ENCODE measurements at regions not wholly inside any gene's neighbourhood (a gene's known extent, or its start where the extent isn't known, plus 50 kb on each side); places are given as distances from the start of the nearest gene placed in this dataset.

GRCh38 chr2:8424997-8425900 is 256.6 kb upstream of the ID2 start:
- DNase-seq = no peak
- Histone ChIP-seq H3K9me3 (no peaks in the 10 kb centered on the region), H3K36me3 (no peaks in the 10 kb centered on the region), H3K27ac (no peak overlapping the region), H3K27me3 (peaks cover 0 to 12% (median 0%) of the 10 kb centered on the region in 4 donors), H3K4me1 (no peaks in the 10 kb centered on the region), H3K4me3 (no peak overlapping the region)
- WGBS, 2 donors = 82 to 93% methylated on average over 15 to 18 of the region's 26 CpGs
- intact Hi-C loops (cut with DNase I) = no loop called here
- TF ChIP-seq CTCF (IDR thresholded peaks at IDR 0.05) = no peak

GRCh38 chr2:8426550-8426949 is 255.3 kb upstream of the ID2 start:
- Histone ChIP-seq H3K4me3 (no peak overlapping the region), H3K9me3 (no peaks in the 10 kb centered on the region), H3K36me3 (no peaks in the 10 kb centered on the region), H3K27ac (no peak overlapping the region), H3K27me3 (peaks cover 0 to 12% (median 0%) of the 10 kb centered on the region in 4 donors), H3K4me1 (no peaks in the 10 kb centered on the region)
- 77 to 80% methylated on average over 7 to 10 of the region's 10 CpGs for WGBS, 2 donors
- intact Hi-C loops (cut with DNase I) = no loop called here
- no peak for DNase-seq
- TF ChIP-seq POLR2A (IDR thresholded peaks at IDR 0.05) (no peak), CTCF (IDR thresholded peaks at IDR 0.05) (no peak)

- WGBS, 2 donors = 52 to 75% methylated on average over 2 to 4 of the region's 4 CpGs
- TF ChIP-seq POLR2A (IDR thresholded peaks at IDR 0.05) (no peak), CTCF (IDR thresholded peaks at IDR 0.05) (no peak)
- intact Hi-C loops (cut with DNase I) = no loop called here
- Histone ChIP-seq H3K9me3 (no peaks in the 10 kb centered on the region), H3K4me3 (no peak overlapping the region), H3K4me1 (no peaks in the 10 kb centered on the region), H3K36me3 (no peaks in the 10 kb centered on the region), H3K27ac (no peak overlapping the region), H3K27me3 (peaks cover 0 to 5% (median 0%) of the 10 kb centered on the region in 4 donors)
- DNase-seq = no peak
Measured at GRCh38 chr2:8427211-8427610, 254.6 kb upstream of the ID2 start.

GRCh38 chr2:8430628-8431027 is 251.2 kb upstream of the ID2 start:
- no peak overlapping the region for H3K4me3 ChIP-seq
- no peak for TF ChIP-seq POLR2A (IDR thresholded peaks at IDR 0.05)
- TF ChIP-seq CTCF (IDR thresholded peaks at IDR 0.05) = no peak
- 90 to 95% methylated on average over 2 to 4 of the region's 4 CpGs for WGBS, 2 donors

GRCh38 chr2:8431446-8432125 is 250.3 kb upstream of the ID2 start:
- Histone ChIP-seq H3K4me3 (no peak overlapping the region), H3K27me3 (no peaks in the 10 kb centered on the region), H3K36me3 (no peaks in the 10 kb centered on the region), H3K9me3 (no peaks in the 10 kb centered on the region), H3K27ac (no peak overlapping the region), H3K4me1 (peaks cover 0 to 6% (median 0%) of the 10 kb centered on the region in 3 donors)
- TF ChIP-seq CTCF (IDR thresholded peaks at IDR 0.05) = no peak
- TF ChIP-seq POLR2A (IDR thresholded peaks at IDR 0.05) = no peak
- 59 to 61% methylated on average over 3 of the region's 3 CpGs for WGBS, 2 donors
- DNase-seq = no peak
- intact Hi-C loops (cut with DNase I) = no loop called here

More at GRCh38 chr2:8430628-8431027, 251.2 kb upstream of the ID2 start:
- Histone ChIP-seq H3K27ac (no peak overlapping the region), H3K36me3 (no peaks in the 10 kb centered on the region), H3K9me3 (no peaks in the 10 kb centered on the region), H3K27me3 (no peaks in the 10 kb centered on the region), H3K4me1 (peaks cover 0 to 6% (median 0%) of the 10 kb centered on the region in 3 donors)
- intact Hi-C loops (cut with DNase I) = no loop called here
- DNase-seq = no peak
